Panc1 (cell line): ENCODE measurements at regions not wholly inside any gene's neighbourhood (a gene's known extent, or its start where the extent isn't known, plus 50 kb on each side); places are given as distances from the start of the nearest gene placed in this dataset.

Experiments used
- ATAC-seq: fragments of 200-7000 bp; cut with Tn5 transposase; 2 replicates; pipeline ENCODE4 v1.9.1; 2020; ENCODE audit warnings: mild to moderate bottlenecking, moderate library complexity
- BruUV-seq: library from RNA; stranded (reverse); fragments of 400-500 nt; replicated peaks from 2 replicates; lab custom pipeline; 2021; lab: Mats Ljungman, UMichigan
- CTCF ChIA-PET: fragments of 300-600 bp; sonication (Branson Sonifier 250); formaldehyde crosslinking; loops from one replicate; lab custom pipeline; 2022; ENCODE audit warnings: antibody characterized with exemption; lab: Charles Lee
- POLR2A ChIA-PET: fragments of 300-600 bp; sonication (Branson Sonifier 250); formaldehyde crosslinking; loops from one replicate; lab custom pipeline; 2022; ENCODE audit warnings: antibody characterized with exemption; lab: Charles Lee
- DNase-seq: peaks from one replicate; pipeline ENCODE4 v3.0.0-alpha.2; 2010; ENCODE audit warnings: low read depth, low spot score
- H3K27ac ChIP-seq: 2 replicates; pipeline ENCODE4 v1.5.1; 2011; ENCODE audit warnings: mild to moderate bottlenecking, low read length, inconsistent platforms
- H3K27me3 ChIP-seq: fragments of 200-500 bp; sonication (Bioruptor generic); 2 replicates; pipeline ENCODE4 v1.6.0; 2014; ENCODE audit warnings: low read length, inconsistent platforms; ENCODE audit not compliant: control insufficient read depth, insufficient read depth
- H3K36me3 ChIP-seq: fragments of 200-500 bp; sonication (Bioruptor generic); 2 replicates; pipeline ENCODE4 v1.5.1; 2014; ENCODE audit warnings: inconsistent platforms, mild to moderate bottlenecking, low read length, moderate library complexity; ENCODE audit not compliant: control insufficient read depth, insufficient read depth
- H3K4me1 ChIP-seq: 2 replicates; pipeline ENCODE4 v1.5.1; 2011; ENCODE audit warnings: inconsistent platforms, mild to moderate bottlenecking, low read length, moderate library complexity; ENCODE audit not compliant: control insufficient read depth, insufficient read depth
- H3K4me3 ChIP-seq, 2 experiments: 2 replicates each; pipeline ENCODE4 v1.5.1; 2011 to 2012; ENCODE audit warnings: low read depth in 2 of 2, low read length in 2 of 2, mild to moderate bottlenecking in 2 of 2, inconsistent platforms in 1 of 2, moderate library complexity in 1 of 2
- H3K9me3 ChIP-seq: fragments of 200-500 bp; sonication (Bioruptor generic); 2 replicates; pipeline ENCODE4 v1.5.1; 2014; ENCODE audit warnings: low read depth, mild to moderate bottlenecking, inconsistent platforms, low read length, moderate library complexity; ENCODE audit not compliant: control insufficient read depth, insufficient read depth
- POLR2AphosphoS5 ChIP-seq: IDR thresholded peaks from 2 replicates; pipeline ENCODE4 v1.6.1; 2012; ENCODE audit warnings: mild to moderate bottlenecking, low read depth, low read length, moderate library complexity
- SIN3A ChIP-seq: IDR thresholded peaks from 2 replicates; pipeline ENCODE4 v1.6.1; 2012; ENCODE audit warnings: low read depth, mild to moderate bottlenecking, low read length, moderate library complexity, borderline replicate concordance; ENCODE audit not compliant: insufficient read depth
- TCF7L2 ChIP-seq: IDR thresholded peaks from 2 replicates; pipeline ENCODE4 v1.6.1; 2011; ENCODE audit warnings: mild to moderate bottlenecking, low read depth, low read length, inconsistent platforms
- in situ Hi-C: cut with HindIII; loops from 2 replicates; pipeline ENCODE4 v1.10.0; 2016; ENCODE audit warnings: low sequenced_read_pairs, low pct_unique_long_range_greater_than_20kb
- intact Hi-C: fragments of 100-400 bp; cut with micrococcal nuclease; formaldehyde crosslinking; loops from one replicate; pipeline ENCODE4 v1.10.0; 2022; ENCODE audit not compliant: unreplicated experiment
- TF ChIP-seq, protein P1 (sequence below): fragments of 450-650 bp; IDR thresholded peaks from 2 replicates; pipeline ENCODE4 v1.5.1; 2017; ENCODE audit warnings: mild to moderate bottlenecking
- TF ChIP-seq, protein P2 (sequence below), 2 experiments: IDR thresholded peaks; 2 replicates each; pipeline ENCODE4 v1.6.1; 2011 to 2012; ENCODE audit warnings: low read depth in 2 of 2, control low read depth in 1 of 2, low read length in 1 of 2, mild to moderate bottlenecking in 1 of 2, moderate library complexity in 1 of 2; ENCODE audit not compliant: insufficient read depth in 1 of 2

DNA sequence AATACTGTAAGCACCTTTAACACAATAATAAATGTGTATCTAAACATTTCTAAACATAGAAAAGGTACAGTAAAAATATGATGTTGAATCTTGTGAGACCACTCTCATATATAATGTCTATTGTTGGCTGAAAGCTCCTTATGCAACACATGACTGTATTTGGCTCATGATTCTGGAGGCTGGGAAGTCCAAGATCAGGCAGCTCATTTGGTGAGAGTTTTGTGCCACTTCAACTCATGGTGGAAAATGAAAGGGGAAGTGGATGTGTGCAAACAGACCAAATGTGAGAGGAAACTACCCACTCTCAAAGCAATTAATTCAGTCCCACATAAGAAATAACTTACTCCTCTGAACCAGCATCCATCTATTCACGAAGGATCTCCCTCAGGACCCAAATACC lies 257.7 kb upstream of the OPRM1 start:
- in situ Hi-C loops, result no loop called here
- no TSS peak for BruUV-seq
- Histone ChIP-seq H3K27ac (no peak overlapping the region), H3K4me3 (no peak overlapping the region), H3K9me3 (no peaks in the 10 kb centered on the region; the same call in 1 of the 2 replicates), H3K4me1 (no peaks in the 10 kb centered on the region), H3K36me3 (no peaks in the 10 kb centered on the region), H3K27me3 (no peaks in the 10 kb centered on the region)
- DNase-seq (no peak), ATAC-seq (no peak)
- CTCF ChIA-PET, result no interaction called here
- intact Hi-C loops, result no loop called here
- TF ChIP-seq, protein P1, sequence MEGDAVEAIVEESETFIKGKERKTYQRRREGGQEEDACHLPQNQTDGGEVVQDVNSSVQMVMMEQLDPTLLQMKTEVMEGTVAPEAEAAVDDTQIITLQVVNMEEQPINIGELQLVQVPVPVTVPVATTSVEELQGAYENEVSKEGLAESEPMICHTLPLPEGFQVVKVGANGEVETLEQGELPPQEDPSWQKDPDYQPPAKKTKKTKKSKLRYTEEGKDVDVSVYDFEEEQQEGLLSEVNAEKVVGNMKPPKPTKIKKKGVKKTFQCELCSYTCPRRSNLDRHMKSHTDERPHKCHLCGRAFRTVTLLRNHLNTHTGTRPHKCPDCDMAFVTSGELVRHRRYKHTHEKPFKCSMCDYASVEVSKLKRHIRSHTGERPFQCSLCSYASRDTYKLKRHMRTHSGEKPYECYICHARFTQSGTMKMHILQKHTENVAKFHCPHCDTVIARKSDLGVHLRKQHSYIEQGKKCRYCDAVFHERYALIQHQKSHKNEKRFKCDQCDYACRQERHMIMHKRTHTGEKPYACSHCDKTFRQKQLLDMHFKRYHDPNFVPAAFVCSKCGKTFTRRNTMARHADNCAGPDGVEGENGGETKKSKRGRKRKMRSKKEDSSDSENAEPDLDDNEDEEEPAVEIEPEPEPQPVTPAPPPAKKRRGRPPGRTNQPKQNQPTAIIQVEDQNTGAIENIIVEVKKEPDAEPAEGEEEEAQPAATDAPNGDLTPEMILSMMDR, result no peak
- TF ChIP-seq TCF7L2 (no peak), SIN3A (no peak), POLR2AphosphoS5 (no peak)
- TF ChIP-seq, protein P2, sequence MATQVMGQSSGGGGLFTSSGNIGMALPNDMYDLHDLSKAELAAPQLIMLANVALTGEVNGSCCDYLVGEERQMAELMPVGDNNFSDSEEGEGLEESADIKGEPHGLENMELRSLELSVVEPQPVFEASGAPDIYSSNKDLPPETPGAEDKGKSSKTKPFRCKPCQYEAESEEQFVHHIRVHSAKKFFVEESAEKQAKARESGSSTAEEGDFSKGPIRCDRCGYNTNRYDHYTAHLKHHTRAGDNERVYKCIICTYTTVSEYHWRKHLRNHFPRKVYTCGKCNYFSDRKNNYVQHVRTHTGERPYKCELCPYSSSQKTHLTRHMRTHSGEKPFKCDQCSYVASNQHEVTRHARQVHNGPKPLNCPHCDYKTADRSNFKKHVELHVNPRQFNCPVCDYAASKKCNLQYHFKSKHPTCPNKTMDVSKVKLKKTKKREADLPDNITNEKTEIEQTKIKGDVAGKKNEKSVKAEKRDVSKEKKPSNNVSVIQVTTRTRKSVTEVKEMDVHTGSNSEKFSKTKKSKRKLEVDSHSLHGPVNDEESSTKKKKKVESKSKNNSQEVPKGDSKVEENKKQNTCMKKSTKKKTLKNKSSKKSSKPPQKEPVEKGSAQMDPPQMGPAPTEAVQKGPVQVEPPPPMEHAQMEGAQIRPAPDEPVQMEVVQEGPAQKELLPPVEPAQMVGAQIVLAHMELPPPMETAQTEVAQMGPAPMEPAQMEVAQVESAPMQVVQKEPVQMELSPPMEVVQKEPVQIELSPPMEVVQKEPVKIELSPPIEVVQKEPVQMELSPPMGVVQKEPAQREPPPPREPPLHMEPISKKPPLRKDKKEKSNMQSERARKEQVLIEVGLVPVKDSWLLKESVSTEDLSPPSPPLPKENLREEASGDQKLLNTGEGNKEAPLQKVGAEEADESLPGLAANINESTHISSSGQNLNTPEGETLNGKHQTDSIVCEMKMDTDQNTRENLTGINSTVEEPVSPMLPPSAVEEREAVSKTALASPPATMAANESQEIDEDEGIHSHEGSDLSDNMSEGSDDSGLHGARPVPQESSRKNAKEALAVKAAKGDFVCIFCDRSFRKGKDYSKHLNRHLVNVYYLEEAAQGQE (IDR thresholded peaks at IDR 0.05; ENCODE audit: insufficient read depth in 1 of 2, low read depth in 2 of 2, low read length in 1 of 2), result no peak
- POLR2A ChIA-PET, result no interaction called here

DNA sequence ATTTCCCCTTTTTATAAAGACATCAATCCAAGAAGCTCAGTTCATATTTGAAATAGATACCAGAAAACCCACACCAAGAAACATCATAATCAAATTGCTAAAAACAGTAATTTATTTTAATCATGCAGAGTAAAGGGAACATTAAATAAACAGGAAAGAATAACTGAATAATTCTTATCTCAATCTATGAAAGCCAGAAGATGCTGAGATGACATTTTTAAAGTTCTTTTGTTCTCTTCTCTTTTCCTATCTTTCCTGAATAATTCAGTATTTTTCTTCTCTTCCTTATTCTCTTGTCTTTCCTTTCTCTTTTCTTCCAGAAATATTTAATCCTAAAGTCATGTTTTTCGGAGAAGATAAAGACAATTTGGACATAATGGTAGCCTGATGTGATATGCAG lies 259.0 kb upstream of the OPRM1 start:
- POLR2A ChIA-PET, result no interaction called here
- Histone ChIP-seq H3K27ac (no peak overlapping the region), H3K4me1 (no peaks in the 10 kb centered on the region), H3K9me3 (no peaks in the 10 kb centered on the region; the same call in 1 of the 2 replicates), H3K4me3 (no peak overlapping the region), H3K36me3 (no peaks in the 10 kb centered on the region), H3K27me3 (no peaks in the 10 kb centered on the region)
- intact Hi-C loops (no loop called here), in situ Hi-C loops (no loop called here)
- CTCF ChIA-PET, result no interaction called here
- ATAC-seq, result no peak
- TF ChIP-seq POLR2AphosphoS5 (no peak), TCF7L2 (no peak), SIN3A (no peak)
- TF ChIP-seq, protein P1, result no peak
- TF ChIP-seq, protein P2 (IDR thresholded peaks at IDR 0.05; ENCODE audit: insufficient read depth in 1 of 2, low read depth in 2 of 2, low read length in 1 of 2), result no peak
- DNase-seq, result no peak
- no TSS peak for BruUV-seq
